SJCRH30 (cell line): ENCODE measurements at regions not wholly inside any gene's neighbourhood (a gene's known extent, or its start where the extent isn't known, plus 50 kb on each side); places are given as distances from the start of the nearest gene placed in this dataset.
"Not testable (repeated sequence)": the region's sequence is repeated elsewhere in the genome, so short reads cannot be mapped to it uniquely, and the experiment has no call there.

ENCODE experiments used
- DNase-seq, 2 experiments: peaks; one replicate each; pipeline ENCODE4 v3.0.0-alpha.2; 2015 to 2020
- H3K27ac ChIP-seq: fragments of 250-450 bp; sonication (Bioruptor Pico); 2 replicates; pipeline ENCODE4 v1.5.1; 2020; ENCODE audit warnings: mild to moderate bottlenecking, moderate library complexity
- H3K27me3 ChIP-seq: fragments of 250-450 bp; sonication (Bioruptor Pico); 2 replicates; pipeline ENCODE4 v1.5.1; 2020; ENCODE audit warnings: mild to moderate bottlenecking, moderate library complexity
- H3K36me3 ChIP-seq: fragments of 250-450 bp; sonication (Bioruptor Pico); 2 replicates; pipeline ENCODE4 v1.5.1; 2020; ENCODE audit warnings: mild to moderate bottlenecking, moderate library complexity
- H3K4me1 ChIP-seq: fragments of 250-450 bp; sonication (Bioruptor Pico); 2 replicates; pipeline ENCODE4 v1.5.1; 2020; ENCODE audit warnings: mild to moderate bottlenecking, moderate library complexity
- H3K4me3 ChIP-seq: fragments of 250-450 bp; sonication (Bioruptor Pico); 2 replicates; pipeline ENCODE4 v1.5.1; 2020; ENCODE audit warnings: mild to moderate bottlenecking, moderate library complexity
- H3K9me3 ChIP-seq: fragments of 250-450 bp; sonication (Bioruptor Pico); replicated peaks from 2 replicates; pipeline ENCODE4 v1.5.1; 2020; ENCODE audit warnings: mild to moderate bottlenecking, moderate library complexity

DNA sequence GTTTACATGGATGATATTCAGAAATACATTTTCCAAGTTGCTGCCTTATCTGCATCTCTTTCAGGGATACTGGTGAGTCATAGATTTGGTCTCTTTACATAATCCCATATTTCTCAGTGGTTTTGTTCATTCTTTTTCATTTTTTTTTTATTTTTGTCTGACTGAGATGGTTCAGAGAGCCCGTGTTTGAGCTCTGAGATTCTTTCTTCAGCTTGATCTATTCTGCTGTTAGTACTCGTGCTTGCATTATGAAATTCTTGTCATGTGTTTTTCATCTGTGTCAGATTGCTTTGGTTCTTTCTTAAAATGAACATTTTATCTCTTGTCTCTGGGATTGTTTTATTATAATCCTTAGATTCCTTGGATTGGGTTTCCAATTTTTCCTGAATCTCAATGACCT, 317.3 kb downstream of the DOK5 start:
- H3K4me1 ChIP-seq: peaks cover 3% of the 10 kb centered on the region; the same call in 1 of the 2 replicates
- no peak overlapping the region for H3K4me3 ChIP-seq
- H3K27me3 ChIP-seq: peaks cover 10% of the 10 kb centered on the region
- H3K36me3 ChIP-seq: no peaks in the 10 kb centered on the region
- DNase-seq: no peak
- H3K9me3 ChIP-seq: 0 out of 2 replicates have a peak, but pooled peaks cover 6% of the 10 kb centered on the region
- H3K27ac ChIP-seq: no peak overlapping the region

- not testable (repeated sequence) for H3K4me1 ChIP-seq, H3K4me3 ChIP-seq, H3K9me3 ChIP-seq, H3K27me3 ChIP-seq, H3K36me3 ChIP-seq, H3K27ac ChIP-seq, DNase-seq
Observed at GRCh38 chr20:54788260-54788659, 312.9 kb downstream of the DOK5 start.

DNA sequence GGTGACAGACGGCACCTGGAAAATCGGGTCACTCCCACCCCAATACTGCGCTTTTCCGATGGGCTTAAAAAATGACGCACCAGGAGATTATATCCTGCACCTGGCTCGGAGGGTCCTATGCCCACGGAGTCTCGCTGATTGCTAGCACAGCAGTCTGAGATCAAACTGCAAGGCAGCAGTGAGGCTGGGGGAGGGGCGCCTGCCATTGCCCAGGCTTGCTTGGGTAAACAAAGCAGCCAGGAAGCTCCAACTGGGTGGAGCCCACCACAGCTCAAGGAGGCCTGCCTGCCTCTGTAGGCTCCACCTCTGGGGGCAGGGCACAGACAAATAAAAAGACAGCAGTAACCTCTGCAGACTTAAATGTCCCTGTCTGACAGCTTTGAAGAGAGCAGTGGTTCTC, 307.4 kb downstream of the DOK5 start:
- not testable (repeated sequence) for H3K27me3 ChIP-seq, H3K9me3 ChIP-seq, DNase-seq, H3K36me3 ChIP-seq, H3K4me3 ChIP-seq, H3K4me1 ChIP-seq, H3K27ac ChIP-seq

- DNase-seq: no peak
- no peaks in the 10 kb centered on the region for H3K36me3 ChIP-seq
- H3K27me3 ChIP-seq: no peaks in the 10 kb centered on the region; the same call in 1 of the 2 replicates
- no peak overlapping the region for H3K4me3 ChIP-seq
- no peak overlapping the region for H3K27ac ChIP-seq
- H3K9me3 ChIP-seq: no peaks in the 10 kb centered on the region
- no peaks in the 10 kb centered on the region for H3K4me1 ChIP-seq
Observed at GRCh38 chr20:54774426-54774825, 299.0 kb downstream of the DOK5 start.

DNA sequence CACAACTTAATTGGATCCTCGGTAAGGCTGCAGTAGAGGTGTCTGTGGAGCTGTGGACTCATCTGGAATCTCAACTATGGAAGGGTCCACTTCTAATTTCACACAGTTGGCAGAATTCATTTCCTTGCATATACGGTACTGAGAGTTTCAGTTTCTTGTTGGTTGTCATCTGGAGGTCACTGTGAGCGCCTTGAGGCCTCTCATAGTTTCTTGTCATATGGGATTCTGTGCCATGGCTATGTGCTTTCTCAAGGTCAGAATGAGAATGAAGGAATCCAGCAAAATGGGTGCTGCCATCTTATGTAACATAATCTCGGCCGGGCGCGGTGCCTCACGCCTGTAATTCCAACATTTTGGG, 298.2 kb downstream of the DOK5 start:
- no peaks in the 10 kb centered on the region for H3K9me3 ChIP-seq
- H3K36me3 ChIP-seq: no peaks in the 10 kb centered on the region
- DNase-seq: no peak
- H3K4me1 ChIP-seq: no peaks in the 10 kb centered on the region
- H3K27ac ChIP-seq: no peak overlapping the region
- H3K27me3 ChIP-seq: no peaks in the 10 kb centered on the region; the same call in 1 of the 2 replicates
- no peak overlapping the region for H3K4me3 ChIP-seq

DNA sequence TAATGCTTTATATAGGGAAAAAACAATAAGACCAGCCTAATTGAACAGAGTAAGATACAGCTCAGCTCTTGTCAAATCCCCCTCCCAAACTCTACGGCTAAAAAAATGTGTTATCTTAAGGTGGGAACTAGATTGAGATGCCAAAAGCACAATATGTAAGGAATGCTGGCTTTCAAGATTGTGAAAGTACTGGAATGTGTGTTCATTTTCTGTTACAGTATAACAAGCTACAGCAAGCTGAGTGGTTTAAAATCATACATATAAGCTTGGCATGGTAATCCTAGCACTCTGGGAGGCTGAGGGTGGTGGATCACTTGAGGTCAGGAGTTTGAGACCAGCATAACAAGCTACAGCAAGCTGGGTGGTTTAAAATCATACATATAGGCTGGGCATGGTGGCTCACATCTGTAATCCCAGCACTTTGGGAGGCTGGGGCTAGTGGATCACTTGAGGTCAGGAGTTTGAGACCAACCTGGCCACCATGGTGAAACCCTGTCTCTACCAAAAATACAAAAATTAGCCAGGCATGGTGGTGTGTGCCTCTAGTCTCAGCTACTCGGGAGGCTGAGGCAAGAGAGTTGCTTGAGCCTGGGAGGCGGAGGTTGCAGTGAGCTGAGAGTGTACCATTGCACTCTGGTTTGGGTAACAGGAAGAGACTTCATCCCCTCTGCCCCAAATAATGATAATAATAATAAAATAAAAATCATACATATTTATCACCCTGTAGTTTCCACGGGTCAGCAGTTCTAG, 297.7 kb downstream of the DOK5 start:
- DNase-seq: no peak
- Histone ChIP-seq H3K9me3 (no peaks in the 10 kb centered on the region), H3K4me1 (no peaks in the 10 kb centered on the region), H3K27ac (no peak overlapping the region), H3K4me3 (no peak overlapping the region), H3K27me3 (no peaks in the 10 kb centered on the region; the same call in 1 of the 2 replicates), H3K36me3 (no peaks in the 10 kb centered on the region)

DNA sequence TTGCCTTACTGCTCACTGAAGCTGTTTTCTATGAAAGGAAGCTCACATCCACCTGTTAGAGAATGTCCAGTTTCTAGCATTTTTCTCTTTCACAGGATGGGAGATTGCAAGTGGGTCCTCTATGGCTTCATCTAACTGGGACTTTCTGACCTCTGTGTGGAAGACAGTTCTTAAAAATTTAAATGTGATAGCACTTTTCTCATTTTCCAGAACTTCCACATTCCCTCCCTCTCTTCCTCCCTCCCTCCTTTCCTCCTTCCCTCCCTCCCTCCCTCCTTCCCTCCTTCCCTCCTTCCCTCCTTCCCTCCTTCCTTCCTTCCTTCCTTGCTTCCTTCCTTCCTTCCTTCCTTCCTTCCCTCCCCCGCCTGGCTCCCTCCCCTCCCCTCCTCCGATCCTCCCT, 291.1 kb downstream of the DOK5 start:
- Histone ChIP-seq H3K4me3 (no peak overlapping the region), H3K27me3 (peaks cover 2% of the 10 kb centered on the region; the same call in 1 of the 2 replicates), H3K4me1 (no peaks in the 10 kb centered on the region), H3K9me3 (no peaks in the 10 kb centered on the region), H3K27ac (no peak overlapping the region), H3K36me3 (no peaks in the 10 kb centered on the region)
- DNase-seq: no peak

DNA sequence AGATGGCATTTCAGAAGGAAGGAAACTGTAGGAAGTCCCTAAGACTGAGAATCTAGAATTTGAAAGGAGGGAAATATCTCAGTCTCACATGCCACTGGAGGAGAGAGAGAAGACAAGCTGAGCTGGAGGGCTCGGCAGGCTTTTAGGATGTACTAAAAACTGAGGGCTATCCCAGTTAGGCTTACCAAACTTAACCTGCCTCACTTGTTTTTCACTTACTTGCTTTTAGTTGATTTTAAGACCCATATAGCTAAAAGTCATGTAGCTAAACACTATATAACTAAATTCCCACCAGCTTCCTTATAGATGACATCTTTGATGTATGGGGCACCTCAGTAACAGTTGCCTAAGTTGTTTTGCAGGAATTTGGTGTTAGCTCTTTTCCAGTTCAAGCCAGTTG, 288.0 kb downstream of the DOK5 start:
- Histone ChIP-seq H3K27ac (no peak overlapping the region), H3K9me3 (no peaks in the 10 kb centered on the region), H3K4me3 (no peak overlapping the region), H3K36me3 (no peaks in the 10 kb centered on the region), H3K27me3 (peaks cover 8% of the 10 kb centered on the region), H3K4me1 (no peaks in the 10 kb centered on the region)
- DNase-seq: no peak

GRCh38 chr20:54759589-54759988, 284.2 kb downstream of the DOK5 start:
- no peaks in the 10 kb centered on the region for H3K9me3 ChIP-seq
- H3K4me3 ChIP-seq: no peak overlapping the region
- no peak overlapping the region for H3K27ac ChIP-seq

DNA sequence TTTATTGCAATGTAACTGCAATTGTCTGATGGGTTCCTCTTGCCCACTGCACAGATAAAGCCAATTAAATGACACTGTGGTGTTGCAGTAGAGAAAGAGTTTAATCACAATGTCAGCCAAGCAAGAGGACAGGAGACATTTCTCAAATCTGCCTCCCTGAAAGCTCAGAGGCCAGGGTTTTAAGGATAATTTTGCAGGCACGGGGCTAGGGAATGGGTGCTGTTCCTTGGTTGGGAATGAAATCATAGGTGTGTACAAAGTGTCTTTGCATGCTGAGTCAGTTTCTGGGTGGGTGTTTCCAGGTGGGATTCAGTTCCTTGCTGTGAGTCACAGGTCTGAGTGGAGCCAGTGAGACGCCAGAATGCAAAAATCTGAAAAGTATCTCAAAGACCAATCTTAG, 271.4 kb downstream of the DOK5 start:
- Histone ChIP-seq H3K27me3 (0 out of 2 replicates have a peak, but pooled peaks cover 3% of the 10 kb centered on the region), H3K36me3 (no peaks in the 10 kb centered on the region), H3K27ac (no peak overlapping the region), H3K9me3 (no peaks in the 10 kb centered on the region), H3K4me1 (no peaks in the 10 kb centered on the region), H3K4me3 (no peak overlapping the region)
- DNase-seq: no peak

More at GRCh38 chr20:54759589-54759988, 284.2 kb downstream of the DOK5 start:
- Histone ChIP-seq H3K36me3 (no peaks in the 10 kb centered on the region), H3K4me1 (no peaks in the 10 kb centered on the region), H3K27me3 (peaks cover 8% of the 10 kb centered on the region)
- no peak for DNase-seq

DNA sequence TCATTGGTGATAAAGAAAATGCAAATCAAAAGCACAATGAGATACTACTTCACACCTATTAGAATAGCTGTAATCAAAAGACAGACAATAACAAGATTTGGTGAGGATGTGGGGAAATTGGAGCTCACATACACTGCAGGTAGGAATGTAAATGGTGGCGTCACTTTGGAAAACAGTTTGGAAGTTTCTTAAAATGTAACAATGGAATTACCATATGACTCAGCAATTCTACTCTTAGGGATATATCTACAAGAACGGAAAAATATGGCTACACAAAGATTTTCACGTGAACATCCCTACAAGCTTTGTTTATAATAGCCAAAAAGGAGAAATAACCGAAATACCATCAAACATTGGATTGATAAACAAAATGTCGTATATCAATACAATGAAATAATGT, 270.4 kb downstream of the DOK5 start:
- H3K9me3 ChIP-seq: no peaks in the 10 kb centered on the region
- no peak overlapping the region for H3K4me3 ChIP-seq
- H3K36me3 ChIP-seq: no peaks in the 10 kb centered on the region
- no peak for DNase-seq
- 0 out of 2 replicates have a peak, but pooled peaks cover 3% of the 10 kb centered on the region for H3K27me3 ChIP-seq
- H3K27ac ChIP-seq: no peak overlapping the region
- no peaks in the 10 kb centered on the region for H3K4me1 ChIP-seq

GRCh38 chr20:54744097-54744496, 268.7 kb downstream of the DOK5 start:
- Histone ChIP-seq H3K36me3 (no peaks in the 10 kb centered on the region), H3K4me1 (no peaks in the 10 kb centered on the region), H3K9me3 (no peaks in the 10 kb centered on the region), H3K27me3 (0 out of 2 replicates have a peak, but pooled peaks cover 3% of the 10 kb centered on the region), H3K27ac (no peak overlapping the region), H3K4me3 (no peak overlapping the region)
- DNase-seq: no peak

GRCh38 chr20:54742193-54742592, 266.8 kb downstream of the DOK5 start:
- Histone ChIP-seq H3K4me1 (no peaks in the 10 kb centered on the region), H3K36me3 (no peaks in the 10 kb centered on the region), H3K27ac (no peak overlapping the region), H3K9me3 (no peaks in the 10 kb centered on the region), H3K4me3 (no peak overlapping the region), H3K27me3 (peaks cover 7% of the 10 kb centered on the region; the same call in 1 of the 2 replicates)
- no peak for DNase-seq

- no peak for DNase-seq
- H3K27ac ChIP-seq: no peak overlapping the region
- no peaks in the 10 kb centered on the region for H3K36me3 ChIP-seq
- H3K9me3 ChIP-seq: no peaks in the 10 kb centered on the region
- no peak overlapping the region for H3K4me3 ChIP-seq
- H3K27me3 ChIP-seq: peaks cover 10% of the 10 kb centered on the region
- no peaks in the 10 kb centered on the region for H3K4me1 ChIP-seq
Observed at GRCh38 chr20:54736421-54736820, 261.0 kb downstream of the DOK5 start.

DNA sequence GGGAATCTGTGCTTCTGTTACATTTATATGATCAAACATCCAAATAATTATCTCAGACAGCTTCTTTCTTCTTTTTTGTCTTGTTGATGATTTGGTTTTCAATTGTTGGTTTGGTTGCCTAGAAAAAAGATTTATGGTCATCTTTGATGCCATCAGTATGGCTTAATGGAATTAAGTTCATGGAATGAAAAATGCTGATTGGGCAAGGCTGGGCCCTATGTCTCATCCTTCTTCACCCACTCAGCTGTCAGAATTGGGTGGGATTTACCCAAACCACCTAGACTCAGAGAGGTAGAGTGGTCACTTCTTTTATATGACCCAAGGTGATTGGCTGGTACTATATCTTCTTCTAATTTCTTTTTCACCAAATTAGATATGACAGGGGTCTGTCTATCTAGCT, 258.3 kb downstream of the DOK5 start:
- H3K4me1 ChIP-seq: no peaks in the 10 kb centered on the region

GRCh38 chr20:54727490-54727889, 252.1 kb downstream of the DOK5 start:
- Histone ChIP-seq H3K36me3 (no peaks in the 10 kb centered on the region), H3K4me1 (no peaks in the 10 kb centered on the region), H3K27me3 (peaks cover 10% of the 10 kb centered on the region; the same call in 1 of the 2 replicates), H3K4me3 (no peak overlapping the region), H3K9me3 (no peaks in the 10 kb centered on the region; the same call in 1 of the 2 replicates), H3K27ac (no peak overlapping the region)
- DNase-seq: no peak

More for the DNA sequence above, 258.3 kb downstream of the DOK5 start:
- Histone ChIP-seq H3K36me3 (no peaks in the 10 kb centered on the region), H3K27ac (no peak overlapping the region), H3K9me3 (no peaks in the 10 kb centered on the region), H3K27me3 (peaks cover 15% of the 10 kb centered on the region), H3K4me3 (no peak overlapping the region)
- DNase-seq: no peak
